ENCODE measurements at regions not wholly inside any gene's neighbourhood (a gene's known extent, or its start where the extent isn't known, plus 50 kb on each side); places are given as distances from the start of the nearest gene placed in this dataset.

DNA sequence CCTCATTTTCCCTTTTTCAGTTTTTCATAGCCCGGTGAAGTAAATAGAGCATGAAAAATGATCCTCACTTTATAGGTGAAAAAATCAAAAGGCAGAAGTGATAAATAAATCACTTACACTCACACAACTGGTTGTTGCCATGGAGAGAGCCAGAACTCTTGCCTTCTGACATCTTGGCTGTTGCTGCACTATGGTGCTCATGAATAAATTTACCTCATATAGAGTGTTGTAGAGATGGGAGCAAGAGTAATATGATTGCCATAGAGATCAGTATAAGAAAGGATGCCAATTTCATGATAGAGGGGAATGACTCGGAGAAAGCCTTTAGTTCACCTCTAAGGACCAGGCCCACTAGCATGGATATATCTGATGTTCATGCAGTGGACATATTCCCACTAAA, 82.5 kb upstream of the TMEM178A start:
- CTCF ChIA-PET (ENCODE audit: partially characterized antibody) = interaction anchor here (0.9 kb wide), 1 partner anchor 9 kb away, joined by 3 read pairs; no protein-coding TSS in a partner anchor
- TF ChIP-seq, protein P1, sequence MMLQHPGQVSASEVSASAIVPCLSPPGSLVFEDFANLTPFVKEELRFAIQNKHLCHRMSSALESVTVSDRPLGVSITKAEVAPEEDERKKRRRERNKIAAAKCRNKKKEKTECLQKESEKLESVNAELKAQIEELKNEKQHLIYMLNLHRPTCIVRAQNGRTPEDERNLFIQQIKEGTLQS (IDR thresholded peaks at IDR 0.05; ENCODE audit: insufficient read depth, low read depth, low read length) = no peak
- TF ChIP-seq KDM5A (IDR thresholded peaks at IDR 0.05; ENCODE audit: low read length) (no peak), CTBP2 (IDR thresholded peaks at IDR 0.05; ENCODE audit: borderline replicate concordance, insufficient read depth, insufficient read length, low read length) (no peak), YY1 (IDR thresholded peaks at IDR 0.05; ENCODE audit: low read depth, low read length) (no peak), RXRA (IDR thresholded peaks at IDR 0.05; ENCODE audit: insufficient read depth, low read depth, low read length) (no peak), JUN (IDR thresholded peaks at IDR 0.05; ENCODE audit: low read depth, low read length) (no peak), HDAC6 (IDR thresholded peaks at IDR 0.05; ENCODE audit: low read depth, low read length) (no peak)
- TF ChIP-seq, protein P2, sequence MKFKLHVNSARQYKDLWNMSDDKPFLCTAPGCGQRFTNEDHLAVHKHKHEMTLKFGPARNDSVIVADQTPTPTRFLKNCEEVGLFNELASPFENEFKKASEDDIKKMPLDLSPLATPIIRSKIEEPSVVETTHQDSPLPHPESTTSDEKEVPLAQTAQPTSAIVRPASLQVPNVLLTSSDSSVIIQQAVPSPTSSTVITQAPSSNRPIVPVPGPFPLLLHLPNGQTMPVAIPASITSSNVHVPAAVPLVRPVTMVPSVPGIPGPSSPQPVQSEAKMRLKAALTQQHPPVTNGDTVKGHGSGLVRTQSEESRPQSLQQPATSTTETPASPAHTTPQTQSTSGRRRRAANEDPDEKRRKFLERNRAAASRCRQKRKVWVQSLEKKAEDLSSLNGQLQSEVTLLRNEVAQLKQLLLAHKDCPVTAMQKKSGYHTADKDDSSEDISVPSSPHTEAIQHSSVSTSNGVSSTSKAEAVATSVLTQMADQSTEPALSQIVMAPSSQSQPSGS (IDR thresholded peaks at IDR 0.05; ENCODE audit: low read length) = no peak

More for the DNA sequence above, 82.5 kb upstream of the TMEM178A start:
- Histone ChIP-seq H2AK5ac (ENCODE audit: low read depth, low read length) (no peak overlapping the region), H3K27ac (ENCODE audit: low read depth, low read length) (no peak overlapping the region), H3K9me3 (ENCODE audit: insufficient read depth in 2 of 2, low read depth in 1 of 2, low read length in 1 of 2) (peaks cover 5 to 13% of the 10 kb centered on the region in 2 experiments), H4K91ac (replicated peaks; ENCODE audit: insufficient read length, low read length) (no peak overlapping the region), H3K4ac (replicated peaks; ENCODE audit: insufficient read length, low read depth, low read length) (no peak overlapping the region), H4K20me1 (replicated peaks in 1 of 2; ENCODE audit: control insufficient read depth in 1 of 2, insufficient read depth in 2 of 2, low read length in 2 of 2) (no peaks in the 10 kb centered on the region), H3K56ac (replicated peaks; ENCODE audit: insufficient read length, low read depth, low read length) (no peak overlapping the region), H3K79me2 (ENCODE audit: control insufficient read depth in 1 of 2, insufficient read depth in 2 of 2, low read length in 2 of 2) (no peaks in the 10 kb centered on the region), H3K4me3 (ENCODE audit: extremely low read depth in 1 of 4, insufficient read depth in 2 of 4, low read depth in 3 of 4, low read length in 4 of 4) (no peak overlapping the region), H3K79me1 (ENCODE audit: low read depth, low read length) (no peaks in the 10 kb centered on the region), H3K23ac (ENCODE audit: insufficient read length) (no peak overlapping the region), H3K27me3 (replicated peaks in 1 of 4; ENCODE audit: control insufficient read depth in 3 of 4, extremely low read depth in 1 of 4, insufficient read depth in 3 of 4, low read length in 3 of 4) (no peaks in the 10 kb centered on the region), H3K9ac (replicated peaks in 1 of 4; ENCODE audit: extremely low read depth in 1 of 4, low read depth in 3 of 4, low read length in 3 of 4) (no peak overlapping the region), H3K4me1 (replicated peaks in 1 of 4; ENCODE audit: control insufficient read depth in 3 of 4, insufficient read depth in 4 of 4, low read length in 3 of 4) (no peaks in the 10 kb centered on the region), H4K8ac (ENCODE audit: extremely low read depth, insufficient read depth, low read length) (no peak overlapping the region), H2BK12ac (ENCODE audit: low read depth, low read length) (no peak overlapping the region), H2BK15ac (ENCODE audit: low read length) (no peak overlapping the region), H3K36me3 (ENCODE audit: control insufficient read depth in 2 of 4, insufficient read depth in 4 of 4, low read length in 3 of 4) (no peaks in the 10 kb centered on the region), H3K18ac (ENCODE audit: extremely low read depth, low read length) (no peak overlapping the region), H2BK120ac (replicated peaks; ENCODE audit: low read depth, low read length) (no peak overlapping the region), H4K5ac (ENCODE audit: insufficient read length, low read depth, low read length) (no peak overlapping the region), H3K14ac (ENCODE audit: insufficient read length) (no peak overlapping the region), H2AFZ (ENCODE audit: low read length) (no peak overlapping the region), H2BK5ac (ENCODE audit: low read depth, low read length) (no peak overlapping the region), H2BK20ac (ENCODE audit: low read length) (no peak overlapping the region), H3K4me2 (ENCODE audit: insufficient read depth in 1 of 2, low read depth in 2 of 2, low read length in 2 of 2) (no peak overlapping the region), H3K23me2 (ENCODE audit: low read depth, low read length) (no peaks in the 10 kb centered on the region)
- POLR2A ChIA-PET (ENCODE audit: partially characterized antibody) = interaction anchor here (0.5 kb wide), 1 partner anchor 520 kb away, joined by 4 read pairs; no protein-coding TSS in a partner anchor
- no peak for DNase-seq (ENCODE audit: low read depth in 1 of 2, low spot score in 2 of 2)
- WGBS, 2 experiments (ENCODE audit: extremely low coverage in 1 of 2, insufficient coverage in 1 of 2, insufficient read length in 1 of 2, insufficient replicate concordance in 2 of 2, low coverage in 1 of 2, low lambda C conversion rate in 2 of 2, missing lambda C conversion rate in 1 of 2) = 87% methylated on average over 2 of the region's 2 CpGs; no CpG with 5 or more reads in 1 of the 2 experiments
- FAIRE-seq = no peak

Measured in H1 (cell line).